ENCODE measurements at regions not wholly inside any gene's neighbourhood (a gene's known extent, or its start where the extent isn't known, plus 50 kb on each side); places are given as distances from the start of the nearest gene placed in this dataset.

- TF ChIP-seq POLR2A (IDR thresholded peaks at IDR 0.05) = no peak
- TF ChIP-seq CTCF (IDR thresholded peaks at IDR 0.05) = no peak
- no peak for DNase-seq
These were observed 68.7 kb upstream of the EDAR start for GRCh38 chr2:109057686-109058085.

GRCh38 chr2:109055435-109055834, 66.4 kb upstream of the EDAR start:
- no peaks in the 10 kb centered on the region for H3K36me3 ChIP-seq
- TF ChIP-seq POLR2A (IDR thresholded peaks at IDR 0.05) (no peak), CTCF (IDR thresholded peaks at IDR 0.05) (no peak)
- no peaks in the 10 kb centered on the region for H3K27me3 ChIP-seq
- DNase-seq = no peak
- no peaks in the 10 kb centered on the region for H3K9me3 ChIP-seq
- H3K4me1 ChIP-seq = peaks cover 0 to 8% (median 0%) of the 10 kb centered on the region in 4 donors
- H3K27ac ChIP-seq = no peak overlapping the region
- H3K4me3 ChIP-seq = no peak overlapping the region

More at GRCh38 chr2:109057686-109058085, 68.7 kb upstream of the EDAR start:
- H3K4me3 ChIP-seq = no peak overlapping the region
- no peaks in the 10 kb centered on the region for H3K27me3 ChIP-seq
- no peaks in the 10 kb centered on the region for H3K36me3 ChIP-seq
- H3K9me3 ChIP-seq = no peaks in the 10 kb centered on the region
- H3K4me1 ChIP-seq = peaks cover 0 to 13% (median 0%) of the 10 kb centered on the region in 4 donors
- no peak overlapping the region for H3K27ac ChIP-seq

GRCh38 chr2:109054865-109055264, 65.8 kb upstream of the EDAR start:
- H3K4me1 ChIP-seq = peaks cover 0 to 4% (median 0%) of the 10 kb centered on the region in 4 donors
- H3K9me3 ChIP-seq = no peaks in the 10 kb centered on the region
- no peaks in the 10 kb centered on the region for H3K27me3 ChIP-seq

GRCh38 chr2:109053716-109054115, 64.7 kb upstream of the EDAR start:
- Histone ChIP-seq H3K4me3 (no peak overlapping the region), H3K27me3 (no peaks in the 10 kb centered on the region), H3K9me3 (no peaks in the 10 kb centered on the region), H3K36me3 (no peaks in the 10 kb centered on the region), H3K4me1 (no peaks in the 10 kb centered on the region), H3K27ac (no peak overlapping the region)
- DNase-seq = no peak
- TF ChIP-seq POLR2A (IDR thresholded peaks at IDR 0.05) (no peak), CTCF (IDR thresholded peaks at IDR 0.05) (no peak)

More at GRCh38 chr2:109054865-109055264, 65.8 kb upstream of the EDAR start:
- Histone ChIP-seq H3K4me3 (no peak overlapping the region), H3K27ac (no peak overlapping the region), H3K36me3 (no peaks in the 10 kb centered on the region)
- DNase-seq = no peak
- TF ChIP-seq POLR2A (IDR thresholded peaks at IDR 0.05) = no peak
- no peak for TF ChIP-seq CTCF (IDR thresholded peaks at IDR 0.05)

- H3K9me3 ChIP-seq = no peaks in the 10 kb centered on the region
- H3K4me1 ChIP-seq = no peaks in the 10 kb centered on the region
- H3K36me3 ChIP-seq = no peaks in the 10 kb centered on the region
- DNase-seq = no peak
- H3K4me3 ChIP-seq = no peak overlapping the region
- H3K27ac ChIP-seq = no peak overlapping the region
- H3K27me3 ChIP-seq = no peaks in the 10 kb centered on the region
- no peak for TF ChIP-seq POLR2A (IDR thresholded peaks at IDR 0.05)
- no peak for TF ChIP-seq CTCF (IDR thresholded peaks at IDR 0.05)
These were observed 63.9 kb upstream of the EDAR start for GRCh38 chr2:109052922-109053321.

GRCh38 chr2:109049022-109049421, 60.0 kb upstream of the EDAR start:
- DNase-seq = no peak
- H3K9me3 ChIP-seq = no peaks in the 10 kb centered on the region
- no peak overlapping the region for H3K4me3 ChIP-seq
- H3K36me3 ChIP-seq = no peaks in the 10 kb centered on the region
- no peak for TF ChIP-seq POLR2A (IDR thresholded peaks at IDR 0.05)
- no peak for TF ChIP-seq CTCF (IDR thresholded peaks at IDR 0.05)
- H3K27ac ChIP-seq = no peak overlapping the region
- H3K27me3 ChIP-seq = no peaks in the 10 kb centered on the region
- H3K4me1 ChIP-seq = no peaks in the 10 kb centered on the region

Measured in Peyer's patch (tissue), 4 donors.